ENCODE measurements at regions not wholly inside any gene's neighbourhood (a gene's known extent, or its start where the extent isn't known, plus 50 kb on each side); places are given as distances from the start of the nearest gene placed in this dataset.

DNA sequence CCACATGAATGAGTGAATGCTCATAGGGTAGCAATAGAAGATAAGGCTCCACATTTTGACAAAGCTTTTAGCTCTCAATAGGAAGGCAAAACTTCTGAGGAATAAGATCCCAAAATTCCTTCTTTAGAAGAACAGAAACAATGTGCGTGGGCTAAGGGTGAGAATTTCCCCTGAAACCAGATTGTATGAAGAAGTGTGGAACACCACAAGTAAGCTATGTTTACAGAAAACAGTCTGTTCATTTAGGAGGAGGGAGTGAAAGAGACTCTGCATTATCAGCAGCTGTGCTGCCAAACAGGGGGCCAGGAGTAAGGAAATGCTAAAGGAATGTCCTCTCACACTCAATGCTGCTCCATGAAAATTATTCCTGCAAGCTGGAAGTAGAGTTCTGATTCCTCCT, 851.6 kb downstream of the CENPC start:
- TF ChIP-seq, protein P1, sequence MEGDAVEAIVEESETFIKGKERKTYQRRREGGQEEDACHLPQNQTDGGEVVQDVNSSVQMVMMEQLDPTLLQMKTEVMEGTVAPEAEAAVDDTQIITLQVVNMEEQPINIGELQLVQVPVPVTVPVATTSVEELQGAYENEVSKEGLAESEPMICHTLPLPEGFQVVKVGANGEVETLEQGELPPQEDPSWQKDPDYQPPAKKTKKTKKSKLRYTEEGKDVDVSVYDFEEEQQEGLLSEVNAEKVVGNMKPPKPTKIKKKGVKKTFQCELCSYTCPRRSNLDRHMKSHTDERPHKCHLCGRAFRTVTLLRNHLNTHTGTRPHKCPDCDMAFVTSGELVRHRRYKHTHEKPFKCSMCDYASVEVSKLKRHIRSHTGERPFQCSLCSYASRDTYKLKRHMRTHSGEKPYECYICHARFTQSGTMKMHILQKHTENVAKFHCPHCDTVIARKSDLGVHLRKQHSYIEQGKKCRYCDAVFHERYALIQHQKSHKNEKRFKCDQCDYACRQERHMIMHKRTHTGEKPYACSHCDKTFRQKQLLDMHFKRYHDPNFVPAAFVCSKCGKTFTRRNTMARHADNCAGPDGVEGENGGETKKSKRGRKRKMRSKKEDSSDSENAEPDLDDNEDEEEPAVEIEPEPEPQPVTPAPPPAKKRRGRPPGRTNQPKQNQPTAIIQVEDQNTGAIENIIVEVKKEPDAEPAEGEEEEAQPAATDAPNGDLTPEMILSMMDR (IDR thresholded peaks at IDR 0.05): no peak
- TF ChIP-seq, protein P2, sequence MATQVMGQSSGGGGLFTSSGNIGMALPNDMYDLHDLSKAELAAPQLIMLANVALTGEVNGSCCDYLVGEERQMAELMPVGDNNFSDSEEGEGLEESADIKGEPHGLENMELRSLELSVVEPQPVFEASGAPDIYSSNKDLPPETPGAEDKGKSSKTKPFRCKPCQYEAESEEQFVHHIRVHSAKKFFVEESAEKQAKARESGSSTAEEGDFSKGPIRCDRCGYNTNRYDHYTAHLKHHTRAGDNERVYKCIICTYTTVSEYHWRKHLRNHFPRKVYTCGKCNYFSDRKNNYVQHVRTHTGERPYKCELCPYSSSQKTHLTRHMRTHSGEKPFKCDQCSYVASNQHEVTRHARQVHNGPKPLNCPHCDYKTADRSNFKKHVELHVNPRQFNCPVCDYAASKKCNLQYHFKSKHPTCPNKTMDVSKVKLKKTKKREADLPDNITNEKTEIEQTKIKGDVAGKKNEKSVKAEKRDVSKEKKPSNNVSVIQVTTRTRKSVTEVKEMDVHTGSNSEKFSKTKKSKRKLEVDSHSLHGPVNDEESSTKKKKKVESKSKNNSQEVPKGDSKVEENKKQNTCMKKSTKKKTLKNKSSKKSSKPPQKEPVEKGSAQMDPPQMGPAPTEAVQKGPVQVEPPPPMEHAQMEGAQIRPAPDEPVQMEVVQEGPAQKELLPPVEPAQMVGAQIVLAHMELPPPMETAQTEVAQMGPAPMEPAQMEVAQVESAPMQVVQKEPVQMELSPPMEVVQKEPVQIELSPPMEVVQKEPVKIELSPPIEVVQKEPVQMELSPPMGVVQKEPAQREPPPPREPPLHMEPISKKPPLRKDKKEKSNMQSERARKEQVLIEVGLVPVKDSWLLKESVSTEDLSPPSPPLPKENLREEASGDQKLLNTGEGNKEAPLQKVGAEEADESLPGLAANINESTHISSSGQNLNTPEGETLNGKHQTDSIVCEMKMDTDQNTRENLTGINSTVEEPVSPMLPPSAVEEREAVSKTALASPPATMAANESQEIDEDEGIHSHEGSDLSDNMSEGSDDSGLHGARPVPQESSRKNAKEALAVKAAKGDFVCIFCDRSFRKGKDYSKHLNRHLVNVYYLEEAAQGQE (IDR thresholded peaks at IDR 0.05; ENCODE audit: insufficient read depth in 1 of 2, low read depth in 2 of 2, low read length in 1 of 2): no peak

All from Panc1 (cell line).